K562 (cell line): ENCODE measurements at regions not wholly inside any gene's neighbourhood (a gene's known extent, or its start where the extent isn't known, plus 50 kb on each side); places are given as distances from the start of the nearest gene placed in this dataset.
A peak's percentile ranks its signal among the peaks of the same experiment; 100 is the strongest.

Experiments
- ATAC-seq: fragments of 200-7000 bp; cut with Tn5 transposase; 3 replicates; pipeline ENCODE4 v1.9.1; 2020; ENCODE audit warnings: moderate library complexity
- BruUV-seq: library from RNA; stranded (reverse); fragments of 400-500 nt; replicated peaks from 2 replicates; lab custom pipeline; 2021; lab: Mats Ljungman, UMichigan
- CTCF ChIA-PET: fragments of 300-600 bp; formaldehyde crosslinking; extraction: SDS; loops from one replicate; lab custom pipeline; 2021; ENCODE audit warnings: low intra/inter-chr PET ratio; lab: Yijun Ruan, JAX
- POLR2A ChIA-PET: fragments of 300-600, 350-650 bp; sonication (Branson Sonifier 250); formaldehyde crosslinking; extraction: SDS; loops from one replicate; lab custom pipeline; 2021; ENCODE audit warnings: antibody characterized with exemption, inconsistent platforms; lab: Yijun Ruan, JAX
- DNase-seq, 4 experiments: peaks; one replicate each; pipeline versions ENCODE4 v3.0.0 to v3.0.0-alpha.2; 2011 to 2018; ENCODE audit warnings: low spot score in 3 of 4, mixed read lengths in 3 of 4; ENCODE audit errors: extremely low read depth in 1 of 4
- FAIRE-seq: peaks from 2 replicates; lab custom pipeline; 2011; peaks lifted over from hg19 to GRCh38; lab: Jason Lieb, UNC
- H2AFZ ChIP-seq: 2 replicates; pipeline ENCODE4 v1.6.0; 2011; ENCODE audit warnings: low read depth, low read length, control low read depth, inconsistent platforms
- H3K27ac ChIP-seq: fragments of 200-600 bp; 3 replicates; pipeline ENCODE4 v1.8.0; 2011; ENCODE audit warnings: low read depth, mild to moderate bottlenecking, control low read depth, inconsistent platforms, low read length, moderate library complexity, mixed read lengths; ENCODE audit errors: extremely low read depth
- H3K27me3 ChIP-seq, 2 experiments: fragments of 300-600 bp in 1 of 2; 2 replicates in 1 of 2; 3 replicates in 1 of 2; pipeline versions ENCODE4 v1.6.0 to v1.8.0; 2011; ENCODE audit warnings: inconsistent platforms in 2 of 2, low read length in 2 of 2, mild to moderate bottlenecking in 1 of 2, mixed read lengths in 1 of 2, moderate library complexity in 1 of 2; ENCODE audit not compliant: control insufficient read depth in 2 of 2, insufficient read depth in 2 of 2
- H3K36me3 ChIP-seq: fragments of 300-600 bp; 3 replicates; pipeline ENCODE4 v1.8.0; 2011; ENCODE audit warnings: mild to moderate bottlenecking, low read length, inconsistent platforms; ENCODE audit not compliant: control insufficient read depth, insufficient read depth
- H3K4me1 ChIP-seq, 2 experiments: fragments of 200-600 bp in 1 of 2; replicated peaks in 1 of 2; 2 replicates in 1 of 2; 3 replicates in 1 of 2; pipeline versions ENCODE4 v1.5.1 to v1.8.0; 2011; ENCODE audit warnings: inconsistent platforms in 2 of 2, low read length in 2 of 2, mild to moderate bottlenecking in 1 of 2, mixed read lengths in 1 of 2, moderate library complexity in 1 of 2; ENCODE audit not compliant: control insufficient read depth in 2 of 2, insufficient read depth in 2 of 2
- H3K4me2 ChIP-seq: 2 replicates; pipeline ENCODE4 v1.6.1; 2011; ENCODE audit warnings: low read length, control low read depth, inconsistent platforms, mixed read lengths; ENCODE audit not compliant: insufficient read depth
- H3K4me3 ChIP-seq: fragments of 200-600 bp; sonication (generic), shearing (Covaris generic); 2 replicates; pipeline ENCODE4 v1.5.1; 2016; ENCODE audit warnings: control low read depth, inconsistent platforms
- H3K79me2 ChIP-seq: fragments of 200-600 bp; 3 replicates; pipeline ENCODE4 v1.8.0; 2011; ENCODE audit warnings: low read length, inconsistent platforms; ENCODE audit not compliant: control insufficient read depth, insufficient read depth
- H3K9ac ChIP-seq, 2 experiments: 2 replicates each; pipeline versions ENCODE4 v1.6.0 to v1.6.1; 2011; ENCODE audit warnings: low read depth in 2 of 2, low read length in 2 of 2, control low read depth in 1 of 2, inconsistent platforms in 1 of 2, mild to moderate bottlenecking in 1 of 2, mixed read lengths in 1 of 2; ENCODE audit not compliant: insufficient read depth in 1 of 2
- H3K9me1 ChIP-seq: one replicate; pipeline ENCODE4 v1.6.0; 2011; ENCODE audit warnings: inconsistent platforms, mild to moderate bottlenecking, low read length, moderate library complexity; ENCODE audit not compliant: control insufficient read depth, insufficient read depth
- H3K9me3 ChIP-seq: replicated peaks from 2 replicates; pipeline ENCODE4 v1.5.1; 2011; ENCODE audit warnings: low read depth, low read length, inconsistent platforms; ENCODE audit not compliant: control insufficient read depth, insufficient read depth
- H4K20me1 ChIP-seq: replicated peaks from 2 replicates; pipeline ENCODE4 v1.6.1; 2011; ENCODE audit warnings: low read length, inconsistent platforms, mixed read lengths; ENCODE audit not compliant: control insufficient read depth, insufficient read depth
- FOXA1 ChIP-seq: fragments of 450-650 bp; IDR thresholded peaks from 2 replicates; pipeline ENCODE4 v1.6.1; 2016; ENCODE audit warnings: mild to moderate bottlenecking, borderline replicate concordance
- MED1 ChIP-seq: sonication (generic); formaldehyde crosslinking; IDR thresholded peaks from 2 replicates; pipeline ENCODE4 v1.8.1; 2023; ENCODE audit warnings: missing genetic modification reagents, borderline replicate concordance
- PCBP2 ChIP-seq: fragments of 200-400 bp; formaldehyde crosslinking; IDR thresholded peaks from 2 replicates; pipeline ENCODE4 v1.6.1; 2018; ENCODE audit warnings: low read length, low read depth, mild to moderate bottlenecking, moderate library complexity; ENCODE audit not compliant: poor library complexity, severe bottlenecking
- XRCC4 ChIP-seq: IDR thresholded peaks from one replicate; pipeline ENCODE4 v1.6.1; 2011; ENCODE audit not compliant: insufficient read depth, insufficient read length; ENCODE audit errors: extremely low read depth
- ZBTB8A ChIP-seq: fragments of 450-650 bp; IDR thresholded peaks from 2 replicates; pipeline ENCODE4 v1.6.1; 2018; ENCODE audit warnings: mild to moderate bottlenecking, moderate library complexity; ENCODE audit not compliant: partially characterized antibody
- ZNF134 ChIP-seq: fragments of 250-450 bp; sonication (Bioruptor Pico); conservative IDR thresholded peaks from 2 replicates; pipeline ENCODE4 v1.4.0; 2020
- WGBS: fragments of 100-300 bp; shearing (Covaris generic); methylation state at CpG from one replicate; pipeline ENCODE4 v1.1.6; 2016; ENCODE audit warnings: low coverage, mixed read lengths; ENCODE audit not compliant: insufficient coverage; ENCODE audit errors: missing lambda C conversion rate; 5-methylcytosine and 5-hydroxymethylcytosine counted together
- in situ Hi-C: fragments of 300-500 bp; cut with MboI; formaldehyde crosslinking; loops from 4 replicates; pipeline ENCODE4 v1.15.0; 2018; ENCODE audit warnings: inconsistent platforms, mixed read lengths
- intact Hi-C: fragments of 100-400 bp; cut with micrococcal nuclease; formaldehyde crosslinking; loops from 2 replicates; pipeline ENCODE4 v1.14.2; 2022
- TF ChIP-seq, protein P1 (sequence below): fragments of 450-650 bp; formaldehyde crosslinking; IDR thresholded peaks from 2 replicates; pipeline ENCODE4 v1.4.0; 2020; ENCODE audit warnings: mild to moderate bottlenecking, mixed read lengths
- TF ChIP-seq, protein P2 (sequence below), 2 experiments: IDR thresholded peaks; 2 replicates each; pipeline ENCODE4 v1.6.1; 2012; ENCODE audit warnings: improper control_type of control experiment in 2 of 2, low read depth in 2 of 2, low read length in 2 of 2, borderline replicate concordance in 1 of 2

DNA sequence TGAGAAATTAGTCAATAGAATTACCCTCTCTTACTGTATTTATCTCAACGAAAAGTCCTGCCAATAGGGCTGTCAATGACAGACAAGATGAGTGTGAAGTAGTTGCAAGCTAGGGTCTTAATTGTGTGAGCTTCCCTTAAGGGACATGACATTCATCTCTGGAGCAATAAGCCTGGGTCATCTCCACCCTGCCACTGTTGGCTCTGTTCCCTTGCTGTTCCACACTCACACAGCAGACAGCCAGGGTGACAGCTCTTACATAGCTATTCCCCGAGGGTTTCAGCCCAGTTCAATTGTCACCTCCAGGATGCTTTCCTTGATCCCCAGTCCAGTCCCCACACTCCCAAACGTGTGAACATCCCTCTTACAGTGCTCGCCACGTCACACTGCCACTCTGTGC, 215.0 kb downstream of the NXPE2 start (continued):
- TF ChIP-seq PCBP2 (no peak), MED1 (CRISPR knock-in tag) (no peak), FOXA1 (no peak)

DNA sequence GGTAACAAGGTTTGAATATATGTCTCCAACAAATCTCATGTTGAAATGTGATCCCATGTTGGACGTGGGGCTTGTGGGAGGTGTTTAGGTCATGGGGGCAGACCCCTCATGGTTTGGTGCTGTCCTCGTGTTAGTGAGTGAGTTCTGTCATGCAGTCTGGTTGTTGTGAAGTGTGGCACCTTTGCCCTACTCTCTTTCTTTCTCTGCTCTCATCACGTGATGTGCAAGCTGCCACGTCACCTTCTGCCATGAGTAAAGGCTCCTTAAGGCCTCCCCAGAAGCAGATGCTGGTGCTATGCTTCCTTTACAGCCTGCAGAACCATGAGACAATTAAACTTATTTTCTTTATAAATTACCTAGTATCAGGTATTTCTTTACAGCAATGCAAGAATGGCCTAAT, 218.3 kb downstream of the NXPE2 start:
- H3K4me2 ChIP-seq: no peak overlapping the region
- no peak for FAIRE-seq
- DNase-seq: no peak
- H3K9me1 ChIP-seq: no peaks in the 10 kb centered on the region
- TF ChIP-seq, protein P1, sequence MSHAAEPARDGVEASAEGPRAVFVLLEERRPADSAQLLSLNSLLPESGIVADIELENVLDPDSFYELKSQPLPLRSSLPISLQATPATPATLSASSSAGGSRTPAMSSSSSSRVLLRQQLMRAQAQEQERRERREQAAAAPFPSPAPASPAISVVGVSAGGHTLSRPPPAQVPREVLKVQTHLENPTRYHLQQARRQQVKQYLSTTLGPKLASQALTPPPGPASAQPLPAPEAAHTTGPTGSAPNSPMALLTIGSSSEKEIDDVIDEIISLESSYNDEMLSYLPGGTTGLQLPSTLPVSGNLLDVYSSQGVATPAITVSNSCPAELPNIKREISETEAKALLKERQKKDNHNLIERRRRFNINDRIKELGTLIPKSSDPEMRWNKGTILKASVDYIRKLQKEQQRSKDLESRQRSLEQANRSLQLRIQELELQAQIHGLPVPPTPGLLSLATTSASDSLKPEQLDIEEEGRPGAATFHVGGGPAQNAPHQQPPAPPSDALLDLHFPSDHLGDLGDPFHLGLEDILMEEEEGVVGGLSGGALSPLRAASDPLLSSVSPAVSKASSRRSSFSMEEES (CRISPR knock-in tag): peak; percentile 56
- no peak for TF ChIP-seq ZNF134 (CRISPR knock-in tag)
- TF ChIP-seq, protein P2, sequence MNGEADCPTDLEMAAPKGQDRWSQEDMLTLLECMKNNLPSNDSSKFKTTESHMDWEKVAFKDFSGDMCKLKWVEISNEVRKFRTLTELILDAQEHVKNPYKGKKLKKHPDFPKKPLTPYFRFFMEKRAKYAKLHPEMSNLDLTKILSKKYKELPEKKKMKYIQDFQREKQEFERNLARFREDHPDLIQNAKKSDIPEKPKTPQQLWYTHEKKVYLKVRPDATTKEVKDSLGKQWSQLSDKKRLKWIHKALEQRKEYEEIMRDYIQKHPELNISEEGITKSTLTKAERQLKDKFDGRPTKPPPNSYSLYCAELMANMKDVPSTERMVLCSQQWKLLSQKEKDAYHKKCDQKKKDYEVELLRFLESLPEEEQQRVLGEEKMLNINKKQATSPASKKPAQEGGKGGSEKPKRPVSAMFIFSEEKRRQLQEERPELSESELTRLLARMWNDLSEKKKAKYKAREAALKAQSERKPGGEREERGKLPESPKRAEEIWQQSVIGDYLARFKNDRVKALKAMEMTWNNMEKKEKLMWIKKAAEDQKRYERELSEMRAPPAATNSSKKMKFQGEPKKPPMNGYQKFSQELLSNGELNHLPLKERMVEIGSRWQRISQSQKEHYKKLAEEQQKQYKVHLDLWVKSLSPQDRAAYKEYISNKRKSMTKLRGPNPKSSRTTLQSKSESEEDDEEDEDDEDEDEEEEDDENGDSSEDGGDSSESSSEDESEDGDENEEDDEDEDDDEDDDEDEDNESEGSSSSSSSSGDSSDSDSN (IDR thresholded peaks at IDR 0.05; ENCODE audit: borderline replicate concordance in 1 of 2, low read depth in 2 of 2, low read length in 2 of 2): no peak
- no peak for TF ChIP-seq XRCC4
- TF ChIP-seq ZBTB8A: no peak
- H4K20me1 ChIP-seq: no peaks in the 10 kb centered on the region
- no peak for ATAC-seq
- in situ Hi-C loops: no loop called here
- no peak overlapping the region for H3K4me3 ChIP-seq
- no peaks in the 10 kb centered on the region for H3K79me2 ChIP-seq
- WGBS: 2% methylated on average over 4 of the region's 4 CpGs
- ChIA-PET CTCF (no interaction called here), POLR2A (interaction anchor here (0.6 kb wide), 1 partner anchor 54 kb away, joined by 3 read pairs; no protein-coding TSS in a partner anchor)
- no peak overlapping the region for H2AFZ ChIP-seq
- H3K36me3 ChIP-seq: no peaks in the 10 kb centered on the region
- no TSS peak for BruUV-seq
- H3K27ac ChIP-seq: no peak overlapping the region
- H3K9me3 ChIP-seq: no peaks in the 10 kb centered on the region
- H3K9ac ChIP-seq: no peak overlapping the region
- H3K4me1 ChIP-seq: no peaks in the 10 kb centered on the region
- intact Hi-C loops: no loop called here
- no peaks in the 10 kb centered on the region for H3K27me3 ChIP-seq
